DMS153 treated with DMSO at 0.1 percent for 48 hours (cell line): ENCODE measurements at regions not wholly inside any gene's neighbourhood (a gene's known extent, or its start where the extent isn't known, plus 50 kb on each side); places are given as distances from the start of the nearest gene placed in this dataset.
"Not testable (repeated sequence)": the region's sequence is repeated elsewhere in the genome, so short reads cannot be mapped to it uniquely, and the experiment has no call there.

Experiments used
- DNase-seq: peaks from one replicate; lab custom pipeline; 2025; ENCODE audit not compliant: unreplicated experiment; lab: John Stamatoyannopoulos, UW

DNA sequence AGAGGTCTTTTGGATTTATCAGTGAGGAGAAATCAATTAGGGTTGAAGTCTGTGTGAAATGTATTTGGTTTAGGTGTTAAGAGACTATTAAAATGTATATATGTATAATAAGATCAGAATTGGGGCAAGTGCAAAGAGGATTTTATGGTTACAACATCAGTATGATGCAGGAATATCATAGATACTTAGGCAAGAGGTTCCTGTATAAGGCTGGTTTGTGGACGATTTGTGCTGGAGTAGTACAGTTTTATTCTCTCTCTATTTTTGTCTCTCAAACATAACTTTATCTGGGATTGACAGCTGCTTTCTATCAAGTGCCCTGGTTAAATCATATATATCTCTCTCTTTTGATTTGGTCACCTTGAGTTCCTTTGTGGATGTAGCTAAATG, 142.5 kb downstream of the CTH start:
- DNase-seq = no peak

DNA sequence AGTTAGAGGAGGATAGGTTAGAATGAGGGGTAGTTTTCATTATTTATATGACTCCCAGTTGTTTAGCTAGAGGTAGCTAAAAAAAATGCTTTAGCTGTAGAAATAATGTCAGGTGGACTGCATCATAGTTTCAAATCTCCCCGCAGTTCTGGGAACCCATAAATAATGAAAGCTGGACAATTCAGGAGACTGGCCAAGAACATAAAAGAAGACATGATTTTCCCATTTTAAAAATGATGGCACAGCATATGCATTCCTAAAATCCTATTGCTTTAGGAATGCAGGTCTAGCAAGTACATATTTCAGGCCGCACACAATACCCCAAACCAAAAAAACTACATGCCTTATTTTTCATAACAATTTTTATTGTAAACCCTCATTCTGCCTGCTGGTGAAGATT, 143.3 kb downstream of the CTH start:
- no peak for DNase-seq

DNA sequence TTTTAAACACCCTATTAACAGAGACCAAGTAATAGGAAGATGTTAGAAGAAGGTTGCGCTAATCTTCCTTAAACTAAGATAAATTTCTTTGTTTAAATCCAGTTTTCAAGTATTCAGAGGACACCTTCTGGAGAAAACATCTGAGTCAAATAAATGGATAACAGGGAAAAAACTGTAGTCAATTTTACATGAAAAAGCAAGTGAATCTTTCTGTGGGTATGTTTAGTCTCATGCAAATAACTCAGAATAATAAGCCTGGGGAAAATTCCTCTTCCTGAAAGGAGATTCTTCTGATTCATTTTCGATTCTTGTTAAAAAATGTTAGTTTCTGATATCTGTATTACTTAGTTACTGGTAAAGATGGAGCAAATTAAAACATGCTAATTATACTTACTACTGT, 145.5 kb downstream of the CTH start:
- no peak for DNase-seq

DNA sequence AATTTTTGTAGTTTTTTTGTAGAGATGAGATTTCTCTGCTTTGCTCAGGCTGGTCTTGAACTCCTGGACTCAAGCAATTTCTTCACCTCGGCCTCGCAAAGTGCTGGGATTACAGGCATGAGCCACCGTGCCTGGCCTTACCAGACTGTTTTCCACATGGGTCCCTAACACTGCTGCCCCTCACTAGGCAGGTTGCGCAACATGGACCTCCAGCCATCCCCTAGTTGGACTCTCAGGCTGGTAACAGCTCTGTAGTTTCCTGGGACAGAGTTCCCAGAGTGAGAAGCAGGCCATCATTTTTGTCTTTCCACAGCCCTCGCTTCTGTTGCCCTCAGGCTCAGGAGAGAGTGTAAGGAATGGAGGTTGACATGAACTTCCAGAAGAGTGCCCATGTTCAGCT, 156.1 kb downstream of the CTH start:
- DNase-seq = no peak

DNA sequence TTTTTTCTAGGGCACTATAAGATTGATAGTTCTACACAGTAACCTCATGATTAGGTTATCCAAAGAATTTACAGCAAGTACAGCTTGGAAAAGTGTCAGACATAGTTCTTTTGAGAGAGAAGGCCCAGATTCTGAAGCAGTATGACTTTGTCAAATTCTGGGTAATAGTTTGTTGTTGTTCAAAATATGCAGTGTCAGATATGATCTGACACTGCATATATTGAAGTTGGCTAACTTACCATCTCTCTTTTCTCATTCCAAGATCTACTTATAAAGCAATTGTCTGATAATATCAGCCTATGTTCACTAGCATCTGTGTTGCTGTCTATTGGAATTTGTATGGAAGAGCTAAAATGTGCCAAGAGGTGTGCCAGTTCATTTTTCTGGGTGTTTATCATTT, 160.1 kb downstream of the CTH start:
- DNase-seq = no peak

DNA sequence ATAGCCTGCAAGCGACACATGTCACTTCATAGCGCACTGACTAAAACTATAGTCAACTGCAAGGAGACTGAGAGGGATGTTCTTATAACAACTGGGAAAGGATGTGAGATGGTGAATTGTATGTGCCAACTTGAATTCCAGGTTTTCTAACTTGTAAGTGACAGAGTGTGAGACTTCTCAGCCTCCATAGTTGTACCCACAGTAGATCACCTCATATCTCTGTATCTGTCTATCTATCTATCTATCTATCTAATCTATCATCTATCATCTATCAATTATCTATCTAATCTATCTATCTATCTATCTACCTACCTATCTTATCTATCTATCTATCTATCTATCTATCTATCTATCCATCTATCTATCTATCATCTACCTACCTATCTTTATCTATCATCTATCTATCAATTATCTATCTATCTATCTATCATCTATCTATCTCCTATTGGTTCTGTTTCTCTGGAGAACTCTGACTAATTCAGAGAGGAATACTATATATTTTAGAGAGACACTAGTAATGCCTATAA, 162.3 kb downstream of the CTH start:
- no peak for DNase-seq

DNA sequence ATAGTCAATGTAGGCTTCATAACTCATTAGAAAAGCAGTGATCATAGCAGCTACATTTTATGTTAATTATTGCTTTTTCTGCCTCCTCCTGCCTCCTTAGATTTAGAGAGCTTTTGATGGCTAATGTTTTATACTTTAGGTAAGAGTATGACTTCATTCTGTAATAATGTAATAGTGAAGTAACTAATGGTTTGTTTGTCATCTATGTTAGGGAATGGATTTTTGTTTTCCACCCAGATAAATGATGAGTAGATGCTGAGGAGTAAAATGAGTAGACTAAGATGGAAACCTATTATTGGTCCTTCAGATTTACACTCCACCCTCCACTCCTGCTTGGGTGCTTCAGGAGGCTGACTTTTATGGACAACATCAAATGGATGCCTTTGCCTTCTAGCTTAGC, 170.6 kb downstream of the CTH start:
- no peak for DNase-seq

DNA sequence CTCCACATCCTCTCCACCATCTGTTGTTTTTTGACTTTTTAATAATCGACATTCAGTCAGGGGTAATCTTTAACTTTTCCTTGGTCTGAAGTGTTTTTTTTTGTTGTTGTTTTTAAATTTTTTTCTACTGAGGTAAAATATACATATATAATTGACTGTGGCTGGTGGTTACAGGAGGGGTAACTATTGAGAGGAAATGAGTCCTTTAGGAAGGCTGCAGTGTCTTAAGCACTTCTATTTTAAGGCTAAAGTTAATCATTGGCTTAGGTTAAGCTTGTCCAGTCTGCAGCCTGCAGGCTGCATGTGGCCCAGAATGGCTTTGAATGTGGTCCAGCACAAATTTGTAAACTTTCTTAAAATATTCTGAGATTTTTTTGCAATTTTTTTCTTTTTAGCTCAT, 172.5 kb downstream of the CTH start:
- DNase-seq = no peak

DNA sequence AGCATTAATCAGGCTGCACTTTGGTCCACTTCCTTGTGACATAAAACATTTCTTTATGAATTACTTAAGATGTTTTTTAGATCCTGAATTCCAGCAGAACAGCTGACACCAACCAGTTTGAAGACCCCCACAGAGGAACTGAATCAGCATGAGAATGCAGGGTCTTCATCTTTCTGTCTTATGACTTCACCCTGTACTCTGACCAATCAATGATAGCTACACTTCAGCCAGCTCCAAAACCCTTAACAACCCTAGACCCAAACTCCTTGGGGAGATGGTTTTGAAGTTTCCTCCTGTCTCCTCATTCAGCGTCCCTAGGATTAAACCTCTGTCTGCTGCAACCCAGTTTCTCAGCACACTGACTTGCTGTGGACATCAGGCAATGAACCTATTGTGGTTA, 175.0 kb downstream of the CTH start:
- no peak for DNase-seq

DNA sequence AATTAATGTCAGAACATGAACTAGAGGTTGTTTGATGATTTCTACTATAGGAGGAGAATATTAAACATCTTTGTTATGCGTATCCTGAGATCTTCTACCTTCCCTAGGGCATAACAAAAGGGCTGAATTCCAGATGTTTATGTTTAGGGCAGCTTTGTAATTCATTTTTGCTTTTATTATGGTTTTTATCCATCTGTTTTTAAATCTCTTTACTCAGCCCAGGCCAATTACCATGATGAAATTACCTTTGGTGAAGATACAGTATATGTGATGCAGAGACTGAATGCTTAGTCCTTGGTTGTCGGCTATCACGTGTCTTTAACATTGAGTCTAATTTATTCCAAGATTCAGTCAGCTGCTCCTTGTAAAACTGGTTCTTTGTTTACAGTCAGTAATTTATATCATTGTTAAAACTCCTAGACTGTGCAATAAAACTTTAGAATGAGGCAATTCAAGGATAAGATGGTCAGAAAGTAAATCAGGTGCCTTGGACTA, 176.9 kb downstream of the CTH start:
- no peak for DNase-seq

DNA sequence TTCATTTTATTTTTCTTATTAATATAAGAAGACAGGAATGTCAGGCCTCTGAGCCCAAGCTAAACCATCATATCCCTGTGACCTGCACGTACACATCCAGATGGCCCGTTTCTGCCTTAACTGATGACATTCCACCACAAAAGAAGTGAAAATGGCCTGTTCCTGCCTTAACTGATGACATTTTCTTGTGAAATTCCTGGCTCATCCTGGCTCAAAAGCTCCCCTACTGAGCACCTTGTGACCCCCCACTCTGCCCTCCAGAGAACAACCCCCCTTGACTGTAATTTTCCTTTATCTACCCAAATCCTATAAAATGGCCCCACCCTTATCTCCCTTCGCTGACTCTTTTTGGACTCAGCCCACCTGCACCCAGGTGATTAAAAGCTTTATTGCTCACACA, 182.5 kb downstream of the CTH start:
- DNase-seq = not testable (repeated sequence)

DNA sequence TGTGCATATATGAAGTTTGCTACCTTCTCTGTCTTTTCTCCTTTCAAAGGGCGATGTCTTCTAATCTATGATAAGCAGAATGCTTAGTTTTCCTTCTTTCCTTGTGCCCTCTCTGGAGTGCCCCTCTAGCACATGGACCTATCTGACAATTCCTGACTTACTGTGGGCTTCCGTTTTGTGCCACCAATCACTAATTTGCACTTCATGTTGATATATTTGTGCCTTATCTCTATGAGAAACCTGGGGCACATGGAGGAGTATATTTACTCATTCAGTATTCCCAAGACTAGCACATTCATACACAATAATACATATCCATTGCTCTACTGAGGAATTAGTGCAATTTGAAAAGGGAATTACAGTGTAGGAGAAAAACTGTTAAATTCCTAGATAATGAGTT, 197.7 kb downstream of the CTH start:
- DNase-seq = no peak

DNA sequence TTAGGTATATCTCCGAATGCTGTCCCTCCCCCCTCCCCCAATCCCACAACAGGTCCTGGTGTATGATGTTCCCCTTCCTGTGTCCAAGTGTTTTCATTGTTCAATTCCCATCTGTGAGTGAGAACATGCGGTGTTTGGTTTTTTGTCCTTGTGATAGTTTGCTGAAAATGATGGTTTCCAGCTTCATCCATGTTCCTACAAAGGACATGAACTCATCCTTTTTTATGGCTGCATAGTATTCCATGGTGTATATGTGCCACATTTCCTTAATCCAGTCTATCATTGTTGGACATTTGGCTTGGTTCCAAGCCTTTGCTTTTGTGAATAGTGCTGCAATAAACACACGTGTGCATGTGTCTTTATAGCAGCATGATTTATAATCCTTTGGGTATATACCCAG, 199.1 kb downstream of the CTH start:
- not testable (repeated sequence) for DNase-seq

DNA sequence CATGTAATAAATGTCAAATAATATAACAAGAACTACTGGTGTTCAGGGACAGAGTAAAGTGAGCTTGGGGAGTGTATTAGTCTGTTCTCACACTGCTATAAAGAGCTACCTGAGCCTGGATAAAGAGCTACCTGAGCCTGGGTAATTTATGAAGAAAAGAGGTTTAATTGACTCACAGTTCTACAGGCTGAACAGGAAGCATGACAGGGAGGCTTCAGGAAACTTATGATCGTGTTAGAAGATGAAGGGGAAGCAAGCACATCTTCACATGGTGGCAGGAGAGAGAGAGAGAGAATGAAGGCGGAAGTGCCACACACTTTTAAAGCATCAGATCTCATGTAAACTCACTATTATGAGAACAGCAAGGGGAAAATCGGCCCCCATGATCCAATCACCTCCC, 205.9 kb downstream of the CTH start:
- no peak for DNase-seq

DNA sequence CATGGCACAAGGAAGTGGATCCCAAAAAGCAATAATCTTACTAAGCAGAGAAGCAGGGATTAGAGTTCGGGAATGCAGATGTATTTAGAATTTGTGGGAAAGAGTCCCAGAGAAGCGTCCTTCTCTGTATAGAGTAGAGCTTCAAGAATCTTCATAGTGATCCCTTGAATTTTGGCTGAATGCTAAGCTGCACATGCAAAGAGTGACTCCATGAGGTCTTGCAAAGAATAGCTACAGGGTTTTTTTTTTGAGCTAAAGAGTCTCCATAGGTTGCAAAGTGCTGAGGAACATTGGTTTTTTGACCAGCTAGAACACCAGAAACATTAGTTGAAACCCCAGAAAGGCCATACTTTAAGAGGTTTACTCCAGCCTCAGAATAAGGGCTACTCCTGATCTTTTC, 206.7 kb downstream of the CTH start:
- no peak for DNase-seq

DNA sequence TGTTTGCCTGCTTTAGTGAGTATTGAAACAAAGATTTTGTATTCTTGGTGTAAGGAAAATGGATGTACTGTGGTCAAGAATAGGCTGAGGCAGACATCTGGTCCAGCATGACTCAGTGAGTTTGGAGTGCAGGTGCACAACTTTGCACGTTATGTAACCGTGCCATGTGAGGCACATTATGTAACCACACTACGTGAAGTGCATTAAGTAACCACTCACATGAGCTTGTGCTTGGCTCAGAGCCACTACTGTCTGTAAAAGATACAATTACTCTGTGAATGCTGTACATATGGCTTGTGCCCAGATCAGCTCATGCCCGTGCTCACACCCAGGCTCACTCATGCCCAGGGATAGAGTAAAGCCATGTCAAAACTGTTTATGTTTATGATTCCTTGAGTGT, 216.8 kb downstream of the CTH start:
- no peak for DNase-seq

DNA sequence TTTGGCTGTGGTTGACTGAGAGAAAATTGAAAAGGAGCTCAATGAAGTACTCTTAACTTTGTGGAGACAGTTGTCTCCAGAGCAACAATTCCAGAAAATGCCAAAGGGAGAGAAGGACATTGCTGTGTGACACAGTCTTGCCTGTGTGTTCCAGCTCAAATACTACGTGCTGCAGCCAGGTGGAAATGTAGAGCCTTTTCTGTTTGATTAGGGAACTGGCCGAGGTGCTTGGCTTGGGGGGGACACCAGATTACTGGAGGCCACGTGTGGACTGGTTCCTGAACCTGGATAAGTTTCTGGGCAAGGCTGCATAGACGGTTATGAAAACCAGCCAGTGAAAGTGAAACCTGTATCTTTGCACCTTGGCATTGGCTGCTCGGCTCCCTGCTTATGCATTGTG, 217.9 kb downstream of the CTH start:
- DNase-seq = no peak

DNA sequence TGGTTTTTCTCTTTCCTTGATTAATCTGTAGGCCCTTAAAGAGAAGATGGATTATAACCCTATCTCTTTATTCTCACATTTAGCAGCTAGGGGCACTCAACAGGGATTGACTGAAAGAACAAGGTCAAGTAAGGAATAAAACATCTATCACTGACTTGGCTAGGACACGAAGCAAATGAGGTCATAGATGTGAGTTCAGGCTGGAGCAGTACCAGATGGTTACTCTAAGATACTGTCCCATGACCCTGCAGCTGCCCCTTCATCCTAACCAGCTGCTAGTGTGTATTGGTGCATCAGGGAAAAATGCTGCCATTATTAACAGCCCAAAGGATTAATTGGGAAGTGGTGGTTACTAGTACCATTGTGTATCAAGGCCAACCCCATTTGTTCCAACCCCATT, 221.9 kb downstream of the CTH start:
- no peak for DNase-seq

DNA sequence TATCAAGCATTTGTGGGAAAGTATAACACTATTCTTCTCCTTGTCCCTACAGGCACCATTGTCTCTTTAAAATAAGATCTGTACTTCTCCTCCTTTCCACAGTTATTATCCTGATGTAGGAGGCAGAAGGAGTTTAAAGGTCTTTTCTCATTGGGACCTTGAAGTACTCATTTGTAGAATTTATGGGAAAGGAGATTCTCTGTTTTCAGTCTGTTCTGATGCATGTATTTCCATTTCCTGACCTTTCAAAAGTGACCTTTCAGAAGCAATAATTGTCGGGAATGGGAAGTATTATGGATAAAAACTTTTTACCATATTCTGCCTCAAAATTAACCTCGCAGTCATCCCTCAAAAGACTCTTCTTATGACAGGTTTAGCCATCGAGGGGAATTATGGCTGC, 224.8 kb downstream of the CTH start:
- no peak for DNase-seq

DNA sequence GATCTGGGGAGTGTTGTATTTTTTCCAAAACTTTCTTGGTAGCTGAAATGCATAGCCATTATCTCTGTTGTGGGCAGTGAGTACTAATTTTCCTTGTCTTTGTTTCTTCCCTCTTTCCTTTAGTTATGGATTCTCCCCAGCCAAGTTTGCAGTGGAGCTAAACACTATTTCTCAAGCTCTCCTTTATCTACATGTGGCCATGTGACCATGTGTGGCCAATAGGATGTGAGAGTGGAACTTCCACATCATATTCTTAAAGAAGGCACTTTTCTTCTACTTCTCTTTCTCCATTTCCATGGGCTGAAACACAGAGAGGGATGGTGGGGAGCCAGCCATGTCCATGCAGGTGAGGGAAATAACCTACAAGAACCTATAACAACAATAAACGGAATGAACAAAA, 230.8 kb downstream of the CTH start:
- DNase-seq = no peak

DNA sequence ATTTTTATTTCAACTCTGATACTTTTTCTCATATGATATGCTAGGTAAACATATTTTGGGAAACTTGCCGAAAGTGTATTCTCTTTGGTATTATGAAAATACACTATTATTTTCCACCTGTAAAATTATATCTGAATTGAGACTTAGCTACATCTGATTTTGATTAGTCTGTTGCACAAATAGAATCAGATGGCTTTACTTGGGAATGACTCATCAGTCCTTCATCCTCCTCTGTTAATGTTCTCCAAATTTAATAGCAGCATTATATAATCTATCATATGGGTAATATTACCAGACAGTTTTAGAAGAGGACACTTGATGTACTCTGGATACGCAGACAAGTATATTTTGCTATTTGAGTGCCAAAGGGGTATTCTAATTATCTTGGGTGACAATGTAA, 245.3 kb downstream of the CTH start:
- DNase-seq = no peak

DNA sequence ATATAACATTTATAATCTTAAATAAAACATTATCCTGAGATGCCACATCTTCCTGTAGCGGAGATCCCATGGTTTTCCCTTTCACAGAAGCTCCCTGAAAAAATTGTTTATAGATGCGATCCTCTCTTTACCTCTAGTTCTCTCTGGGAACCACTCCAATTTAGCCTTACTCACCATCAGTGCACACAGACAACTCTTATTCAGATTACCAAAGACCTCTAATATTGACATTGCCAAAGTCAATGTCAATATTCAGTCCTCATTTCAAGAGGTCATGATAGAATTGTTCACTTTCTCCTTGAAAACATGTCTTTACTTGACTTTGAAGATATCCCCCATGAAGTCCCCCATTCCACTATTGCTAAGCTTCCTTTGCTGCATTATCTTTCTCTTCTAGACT, 248.8 kb downstream of the CTH start:
- no peak for DNase-seq

DNA sequence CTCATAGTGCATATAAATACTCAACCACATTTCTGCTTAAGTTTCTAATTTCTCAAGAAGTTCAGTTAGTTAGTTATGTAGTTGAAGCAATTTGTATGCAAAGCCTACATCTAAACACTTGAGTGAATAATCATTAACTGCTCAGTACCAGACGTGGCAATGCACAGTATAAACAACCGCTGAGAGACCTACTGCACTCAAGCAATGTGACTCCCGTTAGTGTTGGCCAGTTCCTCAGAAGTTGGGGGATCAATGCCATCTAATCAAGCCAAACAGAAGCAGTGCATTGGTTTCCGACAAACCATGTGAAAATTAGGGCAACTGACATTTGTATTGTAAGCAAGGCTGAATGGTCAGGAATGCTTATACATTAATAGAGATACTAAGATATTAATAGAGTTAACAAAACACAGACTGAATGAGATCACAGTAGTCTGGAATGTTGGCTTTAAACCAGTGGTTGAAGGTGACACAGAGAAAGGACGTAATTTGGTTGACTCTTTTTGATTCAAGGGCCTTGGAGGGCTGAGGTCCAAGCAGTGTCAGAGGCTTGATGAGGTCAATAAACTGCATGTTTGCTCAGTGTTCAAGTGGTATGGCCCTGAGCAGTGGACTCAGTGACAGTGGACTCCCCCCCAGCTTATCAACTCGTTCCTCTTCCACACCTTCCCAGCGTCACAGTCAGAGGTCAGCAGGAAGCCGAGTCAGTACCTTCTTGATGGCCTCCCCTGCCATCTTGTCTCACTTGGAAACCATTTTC, 255.5 kb downstream of the CTH start:
- DNase-seq = no peak
